ENCODE measurements at regions not wholly inside any gene's neighbourhood (a gene's known extent, or its start where the extent isn't known, plus 50 kb on each side); places are given as distances from the start of the nearest gene placed in this dataset.

DNA sequence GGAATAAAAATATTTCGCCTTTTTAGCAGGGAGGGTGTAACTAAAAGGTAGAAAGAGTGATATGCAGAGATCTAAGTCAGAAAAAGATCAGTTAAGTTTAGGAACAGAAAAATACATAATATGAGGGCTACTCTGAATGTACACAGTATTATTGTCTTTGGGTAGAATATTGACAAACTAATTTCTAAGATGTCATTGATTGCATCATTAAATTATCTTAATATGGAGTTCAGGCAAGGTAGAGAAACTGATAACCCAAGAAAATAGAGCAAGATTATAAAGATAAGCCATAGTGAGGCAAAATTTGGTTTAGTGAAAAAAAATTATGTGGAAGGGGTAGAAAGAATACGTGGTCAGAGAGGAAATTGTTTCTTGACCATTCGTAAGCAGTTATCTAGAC, 629.0 kb upstream of the NXPH2 start:
- TF ChIP-seq, protein P1, sequence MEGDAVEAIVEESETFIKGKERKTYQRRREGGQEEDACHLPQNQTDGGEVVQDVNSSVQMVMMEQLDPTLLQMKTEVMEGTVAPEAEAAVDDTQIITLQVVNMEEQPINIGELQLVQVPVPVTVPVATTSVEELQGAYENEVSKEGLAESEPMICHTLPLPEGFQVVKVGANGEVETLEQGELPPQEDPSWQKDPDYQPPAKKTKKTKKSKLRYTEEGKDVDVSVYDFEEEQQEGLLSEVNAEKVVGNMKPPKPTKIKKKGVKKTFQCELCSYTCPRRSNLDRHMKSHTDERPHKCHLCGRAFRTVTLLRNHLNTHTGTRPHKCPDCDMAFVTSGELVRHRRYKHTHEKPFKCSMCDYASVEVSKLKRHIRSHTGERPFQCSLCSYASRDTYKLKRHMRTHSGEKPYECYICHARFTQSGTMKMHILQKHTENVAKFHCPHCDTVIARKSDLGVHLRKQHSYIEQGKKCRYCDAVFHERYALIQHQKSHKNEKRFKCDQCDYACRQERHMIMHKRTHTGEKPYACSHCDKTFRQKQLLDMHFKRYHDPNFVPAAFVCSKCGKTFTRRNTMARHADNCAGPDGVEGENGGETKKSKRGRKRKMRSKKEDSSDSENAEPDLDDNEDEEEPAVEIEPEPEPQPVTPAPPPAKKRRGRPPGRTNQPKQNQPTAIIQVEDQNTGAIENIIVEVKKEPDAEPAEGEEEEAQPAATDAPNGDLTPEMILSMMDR (conservative IDR thresholded peaks at IDR 0.05; ENCODE audit: low read depth, low read length): no peak
- no peak overlapping the region for H3K4me3 ChIP-seq (ENCODE audit: low read depth, low read length)

DNA sequence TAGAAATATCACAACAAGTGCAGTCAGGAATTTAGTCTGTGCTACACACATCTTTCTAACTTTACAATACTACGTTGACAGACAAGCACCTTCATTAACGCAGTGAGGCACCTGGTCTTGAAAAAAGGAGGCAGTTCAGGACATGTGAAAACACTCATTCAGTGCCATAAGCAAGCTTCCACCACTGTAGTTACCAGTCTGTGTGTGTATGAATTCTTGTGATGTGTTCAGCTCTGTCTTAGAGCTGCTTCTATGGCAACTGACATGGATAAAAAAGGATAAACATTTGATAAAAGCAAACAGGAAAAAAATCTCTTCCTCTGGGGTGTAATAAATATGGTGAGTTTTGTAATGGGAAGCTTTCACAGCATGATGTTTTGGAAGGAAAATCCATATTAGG, 623.8 kb upstream of the NXPH2 start:
- DNase-seq (ENCODE audit: low read depth): no peak
- TF ChIP-seq, protein P1 (conservative IDR thresholded peaks at IDR 0.05; ENCODE audit: low read depth, low read length): no peak
- H3K4me3 ChIP-seq (ENCODE audit: low read depth, low read length): no peak overlapping the region

More for the DNA sequence above, 629.0 kb upstream of the NXPH2 start:
- DNase-seq (ENCODE audit: low read depth): no peak

DNA sequence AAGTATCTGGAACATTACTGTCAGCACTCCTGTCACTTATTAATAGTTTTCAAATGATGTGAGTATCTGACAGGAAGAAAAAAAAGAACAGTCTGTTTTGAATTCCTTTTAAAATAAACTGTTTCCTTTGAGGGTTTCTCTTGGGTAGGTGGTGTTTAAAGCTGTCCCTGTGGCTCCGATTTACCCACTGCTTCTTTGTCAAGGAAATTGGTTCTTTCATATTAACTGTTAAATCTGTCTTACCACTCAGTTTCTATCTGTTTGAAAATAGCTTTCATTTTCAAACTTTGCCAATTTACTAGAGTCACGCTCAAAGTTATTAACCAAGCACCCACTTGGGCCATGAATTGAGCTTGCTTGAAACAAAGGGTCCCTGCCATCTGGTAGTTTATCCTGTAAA, 614.6 kb upstream of the NXPH2 start:
- no peak for DNase-seq (ENCODE audit: low read depth)
- H3K4me3 ChIP-seq (ENCODE audit: low read depth, low read length): no peak overlapping the region
- TF ChIP-seq, protein P1 (conservative IDR thresholded peaks at IDR 0.05; ENCODE audit: low read depth, low read length): no peak

DNA sequence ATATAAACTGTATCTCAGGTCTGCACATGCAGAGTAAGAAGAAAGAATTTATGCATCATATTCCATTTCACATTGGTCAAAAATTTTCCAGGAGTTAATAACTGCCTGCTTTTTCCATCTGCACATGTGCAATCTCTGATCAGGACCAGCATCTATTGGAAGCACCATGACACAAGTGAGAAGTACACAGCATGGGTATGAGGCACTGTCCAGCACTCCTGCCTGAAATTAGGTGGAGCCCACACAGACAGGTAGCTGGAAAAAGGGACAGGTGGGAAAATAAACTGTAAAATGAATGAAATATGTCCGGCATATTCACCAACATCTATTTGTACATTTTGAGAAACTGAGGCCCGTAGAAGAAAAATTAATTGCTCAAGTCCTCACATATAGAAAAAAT, 609.2 kb upstream of the NXPH2 start:
- TF ChIP-seq, protein P1 (conservative IDR thresholded peaks at IDR 0.05; ENCODE audit: low read depth, low read length): no peak
- no peak overlapping the region for H3K4me3 ChIP-seq (ENCODE audit: low read depth, low read length)
- DNase-seq (ENCODE audit: low read depth): no peak

DNA sequence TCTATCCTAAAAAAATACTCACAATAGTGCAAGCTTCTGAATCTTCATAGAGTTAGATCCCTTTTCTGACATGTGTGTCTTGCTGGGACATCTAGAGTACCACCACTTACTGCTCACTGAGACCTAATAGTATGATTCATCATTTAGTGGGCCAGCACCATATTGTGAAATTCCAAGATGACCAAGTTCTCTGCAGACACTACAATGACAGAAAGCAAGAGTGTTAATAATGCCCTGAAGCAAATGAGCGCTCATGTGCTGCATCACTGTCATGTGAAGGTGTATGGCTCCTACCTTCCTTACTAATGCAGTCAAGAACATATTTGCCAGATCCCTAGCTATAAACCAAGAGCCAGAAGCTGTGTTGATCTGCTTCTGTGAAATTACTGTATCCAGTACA, 606.2 kb upstream of the NXPH2 start:
- H3K4me3 ChIP-seq (ENCODE audit: low read depth, low read length): no peak overlapping the region

DNA sequence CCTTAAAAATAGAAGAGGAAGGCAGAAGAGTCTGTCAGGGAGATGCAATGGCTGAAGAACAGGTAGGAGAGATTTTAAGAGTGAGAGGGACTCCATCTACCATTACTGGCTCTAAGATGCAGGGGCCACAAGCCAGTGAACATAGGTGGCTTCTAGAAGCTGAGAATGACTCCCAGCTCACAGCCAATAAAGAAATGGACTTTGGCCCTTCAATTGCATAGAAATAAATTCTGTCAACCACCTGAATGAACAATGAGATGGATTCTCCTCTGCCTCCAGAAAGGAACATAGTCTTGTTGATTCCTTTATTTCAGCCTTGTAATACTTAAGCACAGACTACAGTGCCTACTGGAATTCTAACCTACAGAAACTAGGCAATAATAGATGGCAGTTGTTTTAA, 603.3 kb upstream of the NXPH2 start:
- DNase-seq (ENCODE audit: low read depth): no peak
- TF ChIP-seq, protein P1 (conservative IDR thresholded peaks at IDR 0.05; ENCODE audit: low read depth, low read length): no peak
- no peak overlapping the region for H3K4me3 ChIP-seq (ENCODE audit: low read depth, low read length)

More for the DNA sequence above, 606.2 kb upstream of the NXPH2 start:
- TF ChIP-seq, protein P1 (conservative IDR thresholded peaks at IDR 0.05; ENCODE audit: low read depth, low read length): no peak
- DNase-seq (ENCODE audit: low read depth): no peak

DNA sequence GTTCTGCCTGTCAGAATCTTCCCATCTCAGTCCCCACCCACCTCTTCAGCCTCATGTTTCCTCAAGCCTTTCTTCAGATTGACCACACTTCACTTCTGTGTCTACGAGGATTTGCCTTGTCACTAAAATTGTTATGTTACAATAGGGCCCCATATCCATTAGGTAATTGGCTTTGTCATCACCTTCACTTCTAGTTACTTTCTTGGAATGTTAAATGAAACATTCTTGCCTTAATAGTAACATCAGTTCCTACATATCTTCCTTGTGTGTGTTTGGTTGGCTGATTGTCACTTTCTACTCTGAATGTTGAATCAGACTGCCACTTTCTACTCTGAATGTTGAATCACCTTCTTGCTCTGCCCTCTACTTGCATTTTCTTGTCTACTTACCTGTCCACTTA, 599.9 kb upstream of the NXPH2 start:
- no peak overlapping the region for H3K4me3 ChIP-seq (ENCODE audit: low read depth, low read length)
- TF ChIP-seq, protein P1 (conservative IDR thresholded peaks at IDR 0.05; ENCODE audit: low read depth, low read length): no peak

More for the DNA sequence above, 599.9 kb upstream of the NXPH2 start:
- no peak for DNase-seq (ENCODE audit: low read depth)

Measured in choroid plexus epithelial cell (primary cell).